Lower lobe of right lung (tissue), 2 donors: ENCODE measurements at regions not wholly inside any gene's neighbourhood (a gene's known extent, or its start where the extent isn't known, plus 50 kb on each side); places are given as distances from the start of the nearest gene placed in this dataset.

Source experiments
- ATAC-seq, 2 donors: fragments of 200-7000 bp; cut with Tn5 transposase; one replicate each; pipeline ENCODE4 v1.9.1; 2020 to 2022; ENCODE audit warnings: mild to moderate bottlenecking in 2 of 2, moderate library complexity in 2 of 2
- DNase-seq: peaks from one replicate; pipeline ENCODE4 v3.0.0-alpha.2; 2020
- H3K27ac ChIP-seq: fragments of 200-600 bp; one replicate; pipeline ENCODE4 v1.8.0; 2022
- H3K27me3 ChIP-seq: fragments of 200-600 bp; one replicate; pipeline ENCODE4 v1.8.0; 2022; ENCODE audit warnings: low read depth
- H3K36me3 ChIP-seq: fragments of 200-600 bp; one replicate; pipeline ENCODE4 v1.8.0; 2022; ENCODE audit warnings: mild to moderate bottlenecking
- H3K4me1 ChIP-seq: fragments of 200-600 bp; one replicate; pipeline ENCODE4 v1.8.0; 2022
- H3K4me3 ChIP-seq: fragments of 200-600 bp; one replicate; pipeline ENCODE4 v1.8.0; 2022; ENCODE audit warnings: mild to moderate bottlenecking
- H3K9me3 ChIP-seq: fragments of 200-600 bp; one replicate; pipeline ENCODE4 v1.8.0; 2022
- CTCF ChIP-seq: fragments of 200-600 bp; IDR thresholded peaks from one replicate; pipeline ENCODE4 v1.8.0; 2022; ENCODE audit warnings: antibody characterized with exemption, mild to moderate bottlenecking
- intact Hi-C: fragments of 100-400 bp; cut with DNase I; formaldehyde crosslinking; loops from one replicate; pipeline ENCODE4 v1.11.0; 2022
- donor health status: DM: no; HTN: yes; CAD: no; lungs with severe emphysema.

DNA sequence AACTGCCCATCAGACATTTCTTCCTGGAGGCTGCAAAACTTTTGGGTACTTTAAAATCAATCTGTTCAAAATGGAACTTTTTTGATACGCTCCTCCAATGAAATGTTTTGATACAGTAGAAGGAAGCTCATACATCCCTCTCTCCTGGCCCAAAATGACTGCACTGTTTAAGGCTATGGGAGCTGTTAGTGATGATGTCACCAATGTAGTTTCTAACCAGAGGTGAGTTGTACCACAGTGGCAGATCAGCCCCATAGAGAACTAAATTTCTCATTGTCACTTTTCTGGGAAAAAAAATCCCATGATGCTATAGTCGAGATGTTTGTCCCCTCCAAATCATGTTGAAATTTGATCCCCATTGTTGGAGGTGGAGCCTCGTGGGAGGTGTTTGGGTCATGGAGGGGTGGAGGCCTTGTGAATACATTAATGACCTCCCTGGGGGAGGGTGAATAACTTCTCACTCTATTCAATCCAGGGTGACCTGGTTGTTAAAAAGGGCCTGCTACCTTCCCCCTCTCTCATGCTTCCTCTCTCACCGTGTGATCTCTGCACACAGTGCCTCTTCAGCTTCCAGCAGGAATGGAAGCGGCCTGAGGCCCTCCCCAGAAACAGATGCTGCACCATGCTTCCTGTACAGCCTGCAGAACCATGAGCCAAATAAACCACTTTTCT lies 117.4 kb upstream of the NPAS2 start:
- peaks cover 3% of the 10 kb centered on the region for H3K9me3 ChIP-seq
- no peak overlapping the region for H3K27ac ChIP-seq
- no peak for DNase-seq
- intact Hi-C loops, result no loop called here
- no peak for TF ChIP-seq CTCF
- no peak overlapping the region for H3K4me3 ChIP-seq
- H3K4me1 ChIP-seq, result no peaks in the 10 kb centered on the region
- no peaks in the 10 kb centered on the region for H3K36me3 ChIP-seq
- no peak for ATAC-seq
- H3K27me3 ChIP-seq, result no peaks in the 10 kb centered on the region

GRCh38 chr2:100703213-100703612 lies 116.7 kb upstream of the NPAS2 start:
- no peaks in the 10 kb centered on the region for H3K27me3 ChIP-seq
- no peaks in the 10 kb centered on the region for H3K9me3 ChIP-seq
- no peak for DNase-seq
- H3K36me3 ChIP-seq, result no peaks in the 10 kb centered on the region
- intact Hi-C loops, result no loop called here
- H3K4me1 ChIP-seq, result no peaks in the 10 kb centered on the region
- H3K4me3 ChIP-seq, result no peak overlapping the region
- H3K27ac ChIP-seq, result no peak overlapping the region
- no peak for TF ChIP-seq CTCF
- no peak for ATAC-seq

GRCh38 chr2:100703739-100704138 lies 116.2 kb upstream of the NPAS2 start:
- DNase-seq (no peak), ATAC-seq (no peak)
- Histone ChIP-seq H3K4me3 (no peak overlapping the region), H3K27me3 (no peaks in the 10 kb centered on the region), H3K27ac (no peak overlapping the region), H3K36me3 (no peaks in the 10 kb centered on the region), H3K4me1 (no peaks in the 10 kb centered on the region), H3K9me3 (no peaks in the 10 kb centered on the region)
- intact Hi-C loops, result no loop called here
- TF ChIP-seq CTCF, result no peak

GRCh38 chr2:100704156-100704555 lies 115.8 kb upstream of the NPAS2 start:
- Histone ChIP-seq H3K27me3 (no peaks in the 10 kb centered on the region), H3K9me3 (no peaks in the 10 kb centered on the region), H3K4me3 (no peak overlapping the region), H3K4me1 (no peaks in the 10 kb centered on the region), H3K36me3 (no peaks in the 10 kb centered on the region), H3K27ac (no peak overlapping the region)
- DNase-seq, result no peak
- no peak for ATAC-seq
- no peak for TF ChIP-seq CTCF
- intact Hi-C loops, result no loop called here

GRCh38 chr2:100704711-100705110 lies 115.2 kb upstream of the NPAS2 start:
- no peaks in the 10 kb centered on the region for H3K27me3 ChIP-seq
- no peaks in the 10 kb centered on the region for H3K9me3 ChIP-seq
- ATAC-seq, result no peak
- H3K4me3 ChIP-seq, result no peak overlapping the region
- no peaks in the 10 kb centered on the region for H3K36me3 ChIP-seq
- TF ChIP-seq CTCF, result no peak
- intact Hi-C loops, result no loop called here
- no peaks in the 10 kb centered on the region for H3K4me1 ChIP-seq
- DNase-seq, result no peak
- H3K27ac ChIP-seq, result no peak overlapping the region
